KOPT-K1 (cell line): ENCODE measurements at regions not wholly inside any gene's neighbourhood (a gene's known extent, or its start where the extent isn't known, plus 50 kb on each side); places are given as distances from the start of the nearest gene placed in this dataset.

ENCODE experiments used
- H3K27ac ChIP-seq: fragments of 200-600 bp; sonication (generic); 2 replicates; pipeline ENCODE4 v1.5.1; 2016; ENCODE audit warnings: antibody characterized with exemption, mild to moderate bottlenecking, low read depth, low read length; ENCODE audit not compliant: poor library complexity, severe bottlenecking
- H3K36me3 ChIP-seq: fragments of 200-600 bp; sonication (generic); 2 replicates; pipeline ENCODE4 v1.5.1; 2017; ENCODE audit warnings: antibody characterized with exemption, mild to moderate bottlenecking, low read length, moderate library complexity; ENCODE audit not compliant: insufficient read depth
- H3K9me3 ChIP-seq: fragments of 200-600 bp; sonication (generic); 2 replicates; pipeline ENCODE4 v1.5.1; 2017; ENCODE audit warnings: antibody characterized with exemption, low read length, mild to moderate bottlenecking; ENCODE audit not compliant: insufficient read depth, poor library complexity, severe bottlenecking

- H3K27ac ChIP-seq: no peak overlapping the region
- H3K9me3 ChIP-seq: peaks cover under 1% of the 10 kb centered on the region
- no peaks in the 10 kb centered on the region for H3K36me3 ChIP-seq
Measured at GRCh38 chr9:129480227-129480626, 140.7 kb downstream of the C9orf50 start.

GRCh38 chr9:129479631-129480011 is 141.3 kb downstream of the C9orf50 start:
- Histone ChIP-seq H3K9me3 (peaks cover 6% of the 10 kb centered on the region), H3K27ac (no peak overlapping the region), H3K36me3 (no peaks in the 10 kb centered on the region)

- Histone ChIP-seq H3K27ac (no peak overlapping the region), H3K36me3 (no peaks in the 10 kb centered on the region), H3K9me3 (peaks cover 6% of the 10 kb centered on the region)
Measured at GRCh38 chr9:129478961-129479630, 141.8 kb downstream of the C9orf50 start.

GRCh38 chr9:129478461-129478860 is 142.4 kb downstream of the C9orf50 start:
- peaks cover 6% of the 10 kb centered on the region for H3K9me3 ChIP-seq
- H3K36me3 ChIP-seq: no peaks in the 10 kb centered on the region
- H3K27ac ChIP-seq: no peak overlapping the region

- Histone ChIP-seq H3K36me3 (no peaks in the 10 kb centered on the region), H3K9me3 (peaks cover 6% of the 10 kb centered on the region), H3K27ac (no peak overlapping the region)
Measured at GRCh38 chr9:129476821-129477611, 143.9 kb downstream of the C9orf50 start.

- Histone ChIP-seq H3K9me3 (peaks cover 6% of the 10 kb centered on the region), H3K27ac (no peak overlapping the region), H3K36me3 (no peaks in the 10 kb centered on the region)
Measured at GRCh38 chr9:129474740-129475404, 146.0 kb downstream of the C9orf50 start.

GRCh38 chr9:129473523-129474244 is 147.2 kb downstream of the C9orf50 start:
- Histone ChIP-seq H3K36me3 (no peaks in the 10 kb centered on the region), H3K27ac (no peak overlapping the region), H3K9me3 (peaks cover 6% of the 10 kb centered on the region)

GRCh38 chr9:129472651-129473102 is 148.2 kb downstream of the C9orf50 start:
- no peak overlapping the region for H3K27ac ChIP-seq
- peaks cover 6% of the 10 kb centered on the region for H3K9me3 ChIP-seq
- no peaks in the 10 kb centered on the region for H3K36me3 ChIP-seq

- Histone ChIP-seq H3K36me3 (no peaks in the 10 kb centered on the region), H3K9me3 (peaks cover 6% of the 10 kb centered on the region), H3K27ac (no peak overlapping the region)
Measured at GRCh38 chr9:129471201-129472019, 149.5 kb downstream of the C9orf50 start.

- Histone ChIP-seq H3K9me3 (peaks cover 2% of the 10 kb centered on the region), H3K27ac (no peak overlapping the region), H3K36me3 (no peaks in the 10 kb centered on the region)
Measured at GRCh38 chr9:129469988-129470316, 150.9 kb downstream of the C9orf50 start.

GRCh38 chr9:129469188-129469987 is 151.5 kb downstream of the C9orf50 start:
- no peak overlapping the region for H3K27ac ChIP-seq
- no peaks in the 10 kb centered on the region for H3K36me3 ChIP-seq

GRCh38 chr9:129467739-129468666 is 152.9 kb downstream of the C9orf50 start:
- Histone ChIP-seq H3K36me3 (no peaks in the 10 kb centered on the region), H3K27ac (no peak overlapping the region), H3K9me3 (no peaks in the 10 kb centered on the region)

More at GRCh38 chr9:129469188-129469987, 151.5 kb downstream of the C9orf50 start:
- H3K9me3 ChIP-seq: no peaks in the 10 kb centered on the region
